Endothelial cell of umbilical vein (primary cell): ENCODE measurements at regions not wholly inside any gene's neighbourhood (a gene's known extent, or its start where the extent isn't known, plus 50 kb on each side); places are given as distances from the start of the nearest gene placed in this dataset.

Source experiments
- BruUV-seq: library from RNA; stranded (reverse); fragments of 400-500 nt; replicated peaks from 2 replicates; lab custom pipeline; 2021; lab: Mats Ljungman, UMichigan
- CTCF ChIA-PET: fragments of 300-600, 350-600 bp; sonication (Branson Sonifier 250); formaldehyde crosslinking; loops from one replicate; lab custom pipeline; 2021; ENCODE audit warnings: antibody characterized with exemption, inconsistent platforms; lab: Charles Lee
- POLR2A ChIA-PET: fragments of 300-600, 350-600 bp; sonication (Branson Sonifier 250); formaldehyde crosslinking; loops from one replicate; lab custom pipeline; 2021; ENCODE audit warnings: antibody characterized with exemption, inconsistent platforms; lab: Charles Lee
- DNase-seq: peaks from one replicate; pipeline ENCODE4 v3.0.0-alpha.2; 2011; ENCODE audit warnings: low read depth, low spot score
- FAIRE-seq: peaks from 2 replicates; lab custom pipeline; 2011; peaks lifted over from hg19 to GRCh38; lab: Jason Lieb, UNC
- H2AFZ ChIP-seq: 2 replicates; pipeline ENCODE4 v1.6.0; 2012; ENCODE audit warnings: low read depth, low read length, control low read depth, inconsistent platforms
- H3K27ac ChIP-seq: 2 replicates; pipeline ENCODE4 v1.5.1; 2011; ENCODE audit warnings: low read depth, mild to moderate bottlenecking, control low read depth, low read length, moderate library complexity; ENCODE audit not compliant: insufficient read depth
- H3K27me3 ChIP-seq, 2 experiments: 2 replicates each; pipeline versions ENCODE4 v1.6.0 to v1.6.1; 2011; ENCODE audit warnings: low read length in 2 of 2, mixed read lengths in 1 of 2; ENCODE audit not compliant: control insufficient read depth in 2 of 2, insufficient read depth in 2 of 2
- H3K36me3 ChIP-seq, 2 experiments: 2 replicates in 1 of 2; 3 replicates in 1 of 2; pipeline ENCODE4 v1.5.1; 2011; ENCODE audit warnings: low read length in 2 of 2, mild to moderate bottlenecking in 1 of 2, moderate library complexity in 1 of 2; ENCODE audit not compliant: control insufficient read depth in 2 of 2, insufficient read depth in 2 of 2; ENCODE audit errors: extremely low read depth in 1 of 2
- H3K4me1 ChIP-seq: 3 replicates; pipeline ENCODE4 v1.5.1; 2011; ENCODE audit warnings: mild to moderate bottlenecking, low read length; ENCODE audit not compliant: control insufficient read depth, insufficient read depth; ENCODE audit errors: extremely low read depth
- H3K4me2 ChIP-seq: 2 replicates; pipeline ENCODE4 v1.6.1; 2011; ENCODE audit warnings: low read length, control low read depth, mixed read lengths; ENCODE audit not compliant: insufficient read depth
- H3K4me3 ChIP-seq, 3 experiments: fragments of 200-600 bp in 1 of 3; sonication (generic), shearing (Covaris generic) in 1 of 3; replicated peaks in 1 of 3; 2 replicates each; pipeline ENCODE4 v1.5.1; 2011 to 2016; ENCODE audit warnings: control low read depth in 3 of 3, low read length in 3 of 3, mild to moderate bottlenecking in 2 of 3, inconsistent platforms in 1 of 3, low read depth in 1 of 3, moderate library complexity in 1 of 3; ENCODE audit not compliant: insufficient read depth in 1 of 3
- H3K79me2 ChIP-seq: 2 replicates; pipeline ENCODE4 v1.6.0; 2012; ENCODE audit warnings: low read length, inconsistent platforms; ENCODE audit not compliant: control insufficient read depth, insufficient read depth
- H3K9ac ChIP-seq: replicated peaks from 2 replicates; pipeline ENCODE3; 2011; ENCODE audit warnings: low read length, control low read depth; ENCODE audit not compliant: insufficient read depth; ENCODE audit errors: extremely low read depth
- H3K9me1 ChIP-seq: replicated peaks from 3 replicates; pipeline ENCODE4 v1.6.0; 2011; ENCODE audit warnings: mild to moderate bottlenecking, low read length; ENCODE audit not compliant: control insufficient read depth, insufficient read depth; ENCODE audit errors: extremely low read depth
- H3K9me3 ChIP-seq: replicated peaks from 2 replicates; pipeline ENCODE4 v1.5.1; 2012; ENCODE audit warnings: low read length, inconsistent platforms; ENCODE audit not compliant: control insufficient read depth, insufficient read depth
- H4K20me1 ChIP-seq: replicated peaks from 2 replicates; pipeline ENCODE3; 2011; ENCODE audit warnings: mild to moderate bottlenecking, low read length; ENCODE audit not compliant: control insufficient read depth, insufficient read depth; ENCODE audit errors: extremely low read depth
- CTCF ChIP-seq, 2 donors: IDR thresholded peaks; 1 replicate in 1 of 2; 2 replicates in 1 of 2; pipeline ENCODE4 v1.5.1; 2011; ENCODE audit warnings: low read length in 2 of 2, mild to moderate bottlenecking in 2 of 2, moderate library complexity in 2 of 2, control low read depth in 1 of 2, inconsistent platforms in 1 of 2, low read depth in 1 of 2; ENCODE audit not compliant: insufficient read depth in 1 of 2; ENCODE audit errors: extremely low read depth in 1 of 2
- EZH2 ChIP-seq: IDR thresholded peaks from 2 replicates; pipeline ENCODE4 v1.6.1; 2012; ENCODE audit warnings: borderline replicate concordance, low read depth, mild to moderate bottlenecking, moderate library complexity, low read length, inconsistent platforms; ENCODE audit not compliant: severe bottlenecking
- FOS ChIP-seq: IDR thresholded peaks from 2 replicates; pipeline ENCODE4 v1.6.1; 2011; ENCODE audit warnings: mild to moderate bottlenecking, low read length, moderate library complexity, borderline replicate concordance; ENCODE audit not compliant: insufficient read depth
- GATA2 ChIP-seq: IDR thresholded peaks from 2 replicates; pipeline ENCODE4 v1.7.0; 2011; ENCODE audit warnings: low read depth, mild to moderate bottlenecking, moderate library complexity, mixed read lengths, low read length; ENCODE audit not compliant: insufficient read length, insufficient read depth
- JUN ChIP-seq: IDR thresholded peaks from 2 replicates; pipeline ENCODE4 v1.6.1; 2011; ENCODE audit warnings: borderline replicate concordance, low read depth; ENCODE audit not compliant: insufficient read length, insufficient read depth
- MAX ChIP-seq: IDR thresholded peaks from 2 replicates; pipeline ENCODE4 v1.6.1; 2011; ENCODE audit not compliant: insufficient read depth, insufficient read length
- MYC ChIP-seq: IDR thresholded peaks from one replicate; pipeline ENCODE4 v1.6.1; 2011; ENCODE audit warnings: mild to moderate bottlenecking, low read depth, low read length
- POLR2A ChIP-seq: IDR thresholded peaks from 2 replicates; pipeline ENCODE4 v1.6.1; 2012; ENCODE audit warnings: low read depth, mild to moderate bottlenecking, control low read depth, low read length
- POLR2AphosphoS5 ChIP-seq: IDR thresholded peaks from 2 replicates; pipeline ENCODE4 v1.6.1; 2012; ENCODE audit warnings: low read depth, mild to moderate bottlenecking, control low read depth, low read length, moderate library complexity; ENCODE audit not compliant: insufficient read depth
- dilution Hi-C: fragments of 300-500 bp; cut with MboI; formaldehyde crosslinking; loops from one replicate; pipeline ENCODE4 v1.15.0; 2019; ENCODE audit warnings: low sequenced_read_pairs; ENCODE audit not compliant: extremely low pct_ligation_motif_present
- intact Hi-C: fragments of 100-400 bp; cut with micrococcal nuclease; formaldehyde crosslinking; loops from one replicate; pipeline ENCODE4 v1.10.0; 2022

GRCh38 chr2:176464886-176465564, 195.8 kb downstream of the MTX2 start:
- no peak overlapping the region for H3K27ac ChIP-seq
- no peak overlapping the region for H2AFZ ChIP-seq
- dilution Hi-C loops: no loop called here

More at GRCh38 chr2:176464886-176465564, 195.8 kb downstream of the MTX2 start:
- POLR2A ChIA-PET: no interaction called here
- Histone ChIP-seq H3K9me1 (no peaks in the 10 kb centered on the region), H3K9ac (no peak overlapping the region), H3K9me3 (no peaks in the 10 kb centered on the region), H3K36me3 (no peaks in the 10 kb centered on the region), H3K4me2 (no peak overlapping the region), H3K4me3 (no peak overlapping the region), H3K79me2 (no peaks in the 10 kb centered on the region), H3K4me1 (peaks cover 19% of the 10 kb centered on the region), H3K27me3 (no peaks in the 10 kb centered on the region), H4K20me1 (no peaks in the 10 kb centered on the region)
- DNase-seq: no peak
- CTCF ChIA-PET: interaction anchor here (0.8 to 1.9 kb wide), 4 partner anchors 10 to 324 kb away, joined by 3 to 8 read pairs (median 4); no protein-coding TSS in a partner anchor
- FAIRE-seq: no peak
- intact Hi-C loops: no loop called here
- no TSS peak for BruUV-seq
- TF ChIP-seq GATA2: no peak
- TF ChIP-seq POLR2A: no peak
- TF ChIP-seq CTCF (IDR thresholded peaks at IDR 0.05; ENCODE audit: extremely low read depth in 1 of 2, insufficient read depth in 1 of 2, low read depth in 1 of 2, low read length in 2 of 2): no peak
- TF ChIP-seq MAX: no peak
- no peak for TF ChIP-seq POLR2AphosphoS5
- no peak for TF ChIP-seq JUN
- no peak for TF ChIP-seq EZH2
- TF ChIP-seq FOS: no peak
- no peak for TF ChIP-seq MYC
